Activated B cell treated with CpG ODN at 0.5 μM for 24 hours (primary cell): ENCODE measurements at regions not wholly inside any gene's neighbourhood (a gene's known extent, or its start where the extent isn't known, plus 50 kb on each side); places are given as distances from the start of the nearest gene placed in this dataset.
"Not testable (repeated sequence)": the region's sequence is repeated elsewhere in the genome, so short reads cannot be mapped to it uniquely, and the experiment has no call there.

Source experiments
- ATAC-seq: fragments of 200-7000 bp; cut with Tn5 transposase; one replicate; pipeline ENCODE4 v1.10.0; 2021; ENCODE audit warnings: low read depth, mild to moderate bottlenecking, moderate library complexity
- CTCF ChIA-PET: fragments of 350-600 bp; sonication (Branson Sonifier 250); formaldehyde crosslinking; loops from one replicate; lab custom pipeline; 2021; ENCODE audit warnings: antibody characterized with exemption; lab: Charles Lee
- POLR2A ChIA-PET: fragments of 350-600 bp; sonication (Branson Sonifier 250); formaldehyde crosslinking; loops from one replicate; lab custom pipeline; 2021; ENCODE audit warnings: antibody characterized with exemption; lab: Charles Lee
- DNase-seq: peaks from one replicate; pipeline ENCODE4 v3.0.0; 2022
- H3K27ac Mint-ChIP-seq: one replicate; pipeline ENCODE4 v1.8.0; 2020; ENCODE audit warnings: mixed read lengths
- H3K27me3 Mint-ChIP-seq: one replicate; pipeline ENCODE4 v1.8.0; 2021; ENCODE audit warnings: mixed read lengths
- H3K36me3 Mint-ChIP-seq: one replicate; pipeline ENCODE4 v1.8.0; 2021; ENCODE audit warnings: low read depth, mixed read lengths
- H3K4me1 Mint-ChIP-seq: one replicate; pipeline ENCODE4 v1.8.0; 2021; ENCODE audit warnings: mixed read lengths
- H3K4me3 Mint-ChIP-seq: one replicate; pipeline ENCODE4 v1.8.0; 2020; ENCODE audit warnings: mild to moderate bottlenecking, mixed read lengths
- H3K9me3 Mint-ChIP-seq: one replicate; pipeline ENCODE4 v1.8.0; 2020; ENCODE audit warnings: mixed read lengths
- CTCF ChIP-seq: fragments of 200-600 bp; IDR thresholded peaks from one replicate; pipeline ENCODE4 v1.8.0; 2022; ENCODE audit warnings: antibody characterized with exemption, mild to moderate bottlenecking
- intact Hi-C: fragments of 100-400 bp; cut with micrococcal nuclease; formaldehyde crosslinking; loops from one replicate; pipeline ENCODE4 v1.15.1; 2024

GRCh38 chr3:67171841-67172240 is 173.7 kb downstream of the KBTBD8 start:
- TF ChIP-seq CTCF = no peak
- Mint-ChIP-seq H3K27me3 (peaks cover 3% of the 10 kb centered on the region), H3K27ac (no peak overlapping the region), H3K9me3 (peaks cover 4% of the 10 kb centered on the region), H3K4me1 (no peaks in the 10 kb centered on the region), H3K36me3 (no peaks in the 10 kb centered on the region), H3K4me3 (no peak overlapping the region)
- intact Hi-C loops = no loop called here
- no peak for ATAC-seq
- no peak for DNase-seq
- CTCF ChIA-PET = no interaction called here
- POLR2A ChIA-PET = interaction anchor here (0.5 kb wide), 1 partner anchor 47 kb away, joined by 11 read pairs; no protein-coding TSS in a partner anchor

- H3K27me3 Mint-ChIP-seq, H3K4me3 Mint-ChIP-seq, ATAC-seq, POLR2A ChIA-PET, CTCF ChIA-PET, H3K4me1 Mint-ChIP-seq, DNase-seq, H3K9me3 Mint-ChIP-seq, H3K36me3 Mint-ChIP-seq, H3K27ac Mint-ChIP-seq, intact Hi-C loops: not testable (repeated sequence)
These were observed 175.0 kb downstream of the KBTBD8 start for GRCh38 chr3:67173130-67173529.

GRCh38 chr3:67176396-67176795 is 178.3 kb downstream of the KBTBD8 start:
- no peak for TF ChIP-seq CTCF
- DNase-seq (no peak), ATAC-seq (no peak)
- Mint-ChIP-seq H3K9me3 (peaks cover 7% of the 10 kb centered on the region), H3K27me3 (no peaks in the 10 kb centered on the region), H3K27ac (no peak overlapping the region), H3K36me3 (no peaks in the 10 kb centered on the region), H3K4me1 (no peaks in the 10 kb centered on the region), H3K4me3 (no peak overlapping the region)
- intact Hi-C loops = no loop called here
- CTCF ChIA-PET = no interaction called here
- POLR2A ChIA-PET = no interaction called here

GRCh38 chr3:67192466-67192865 is 194.4 kb downstream of the KBTBD8 start:
- TF ChIP-seq CTCF = no peak
- no peaks in the 10 kb centered on the region for H3K4me1 Mint-ChIP-seq
- DNase-seq (no peak), ATAC-seq (no peak)
- peaks cover 5% of the 10 kb centered on the region for H3K27me3 Mint-ChIP-seq
- peaks cover under 1% of the 10 kb centered on the region for H3K9me3 Mint-ChIP-seq
- no peaks in the 10 kb centered on the region for H3K36me3 Mint-ChIP-seq
- no peak overlapping the region for H3K4me3 Mint-ChIP-seq
- H3K27ac Mint-ChIP-seq = no peak overlapping the region
- POLR2A ChIA-PET = no interaction called here
- CTCF ChIA-PET = no interaction called here
- intact Hi-C loops = no loop called here

GRCh38 chr3:67196677-67197076 is 198.6 kb downstream of the KBTBD8 start:
- ATAC-seq (no peak), DNase-seq (no peak)
- no peaks in the 10 kb centered on the region for H3K9me3 Mint-ChIP-seq
- intact Hi-C loops = no loop called here
- no peaks in the 10 kb centered on the region for H3K36me3 Mint-ChIP-seq
- H3K27me3 Mint-ChIP-seq = no peaks in the 10 kb centered on the region
- no peak overlapping the region for H3K4me3 Mint-ChIP-seq
- H3K27ac Mint-ChIP-seq = no peak overlapping the region
- POLR2A ChIA-PET = no interaction called here
- no peaks in the 10 kb centered on the region for H3K4me1 Mint-ChIP-seq
- no peak for TF ChIP-seq CTCF
- CTCF ChIA-PET = no interaction called here

- no peak for ATAC-seq
- CTCF ChIA-PET = no interaction called here
- H3K9me3 Mint-ChIP-seq = no peaks in the 10 kb centered on the region
These were observed 200.3 kb downstream of the KBTBD8 start for GRCh38 chr3:67198374-67198773.

More at GRCh38 chr3:67198374-67198773, 200.3 kb downstream of the KBTBD8 start:
- no peaks in the 10 kb centered on the region for H3K27me3 Mint-ChIP-seq
- intact Hi-C loops = no loop called here
- DNase-seq = no peak
- TF ChIP-seq CTCF = no peak
- no peak overlapping the region for H3K4me3 Mint-ChIP-seq
- H3K27ac Mint-ChIP-seq = no peak overlapping the region
- peaks cover 4% of the 10 kb centered on the region for H3K4me1 Mint-ChIP-seq
- POLR2A ChIA-PET = no interaction called here
- no peaks in the 10 kb centered on the region for H3K36me3 Mint-ChIP-seq
